ENCODE measurements at regions not wholly inside any gene's neighbourhood (a gene's known extent, or its start where the extent isn't known, plus 50 kb on each side); places are given as distances from the start of the nearest gene placed in this dataset.

DNA sequence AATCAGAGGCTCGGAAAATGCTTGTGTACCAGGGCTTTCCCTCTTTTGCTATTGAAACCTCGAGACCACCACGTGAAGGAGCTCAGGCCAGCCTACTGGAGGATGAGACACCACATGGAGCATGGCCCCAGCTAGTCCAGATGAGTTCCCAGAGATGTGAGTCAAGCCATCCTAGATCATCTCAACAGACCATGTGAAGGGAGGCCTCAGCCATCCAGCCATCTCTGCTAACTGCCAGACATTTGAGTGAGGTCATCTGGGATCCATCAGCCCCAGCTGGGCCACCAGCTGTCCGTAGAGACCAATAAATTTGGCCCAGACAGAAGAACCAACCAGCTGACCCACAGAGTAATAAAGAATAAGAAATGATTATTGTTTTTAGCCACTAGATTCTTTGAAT, 62.8 kb upstream of the PROK2 start:
- Histone ChIP-seq H3K9me3 (ENCODE audit: control insufficient read depth in 1 of 2, low read length in 2 of 2) (no peaks in the 10 kb centered on the region), H3K27me3 (ENCODE audit: insufficient read depth, low read length) (no peaks in the 10 kb centered on the region), H3K4me1 (ENCODE audit: insufficient read depth, low read length) (no peaks in the 10 kb centered on the region), H3K4me3 (ENCODE audit: low read length in 2 of 2) (no peak overlapping the region), H3K36me3 (ENCODE audit: insufficient read depth, low read length) (no peaks in the 10 kb centered on the region), H3K27ac (ENCODE audit: low read depth, low read length) (no peak overlapping the region)
- ChIA-PET POLR2A (ENCODE audit: partially characterized antibody) (no interaction called here), CTCF (ENCODE audit: partially characterized antibody) (interaction anchor here (1.7 kb wide), 1 partner anchor 11 kb away, joined by 10 read pairs; no protein-coding TSS in a partner anchor)
- H3K4me3 Mint-ChIP-seq, result no peak overlapping the region
- intact Hi-C loops (cut with micrococcal nuclease), result no loop called here
- no peak overlapping the region for H3K27ac Mint-ChIP-seq
- H3K9me3 Mint-ChIP-seq, result peaks cover 0 to 2% (median 0%) of the 10 kb centered on the region in 8 donors
- no peaks in the 10 kb centered on the region for H3K36me3 Mint-ChIP-seq
- H3K4me1 Mint-ChIP-seq, result no peaks in the 10 kb centered on the region
- H3K27me3 Mint-ChIP-seq, result peaks cover 9 to 18% of the 10 kb centered on the region in 2 donors
- no peak for DNase-seq

DNA sequence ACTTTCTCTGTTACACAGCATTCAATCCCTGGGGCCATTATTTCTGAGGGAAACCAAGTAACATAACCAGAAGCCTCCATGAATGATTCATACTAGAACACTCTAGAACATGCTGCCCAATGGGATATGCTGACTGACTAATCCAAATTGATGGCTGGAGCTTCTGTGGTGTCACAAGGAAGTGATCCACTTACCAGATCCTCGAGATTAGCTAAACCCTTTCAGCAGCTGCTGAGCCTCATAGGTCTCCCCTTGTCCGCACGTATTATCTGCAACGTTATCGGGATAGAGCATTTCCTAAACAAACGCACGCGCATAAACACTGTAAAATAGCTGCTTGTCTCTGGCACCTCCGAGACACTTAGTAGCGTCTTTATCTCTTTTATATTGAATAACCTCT, 61.2 kb upstream of the PROK2 start:
- no peaks in the 10 kb centered on the region for H3K4me1 ChIP-seq (ENCODE audit: insufficient read depth, low read length)
- intact Hi-C loops (cut with micrococcal nuclease), result no loop called here
- Mint-ChIP-seq H3K4me1 (no peaks in the 10 kb centered on the region), H3K36me3 (no peaks in the 10 kb centered on the region), H3K27ac (no peak overlapping the region), H3K27me3 (peaks cover 8 to 18% of the 10 kb centered on the region in 2 donors), H3K9me3 (peaks cover 0 to 2% (median 0%) of the 10 kb centered on the region in 8 donors), H3K4me3 (no peak overlapping the region)
- H3K9me3 ChIP-seq (ENCODE audit: control insufficient read depth in 1 of 2, low read length in 2 of 2), result no peaks in the 10 kb centered on the region
- ChIA-PET CTCF (ENCODE audit: partially characterized antibody) (interaction anchor here (1.2 kb wide), 1 partner anchor 21 kb away, joined by 3 read pairs; no protein-coding TSS in a partner anchor), POLR2A (ENCODE audit: partially characterized antibody) (no interaction called here)
- no peaks in the 10 kb centered on the region for H3K27me3 ChIP-seq (ENCODE audit: insufficient read depth, low read length)
- no peak overlapping the region for H3K4me3 ChIP-seq (ENCODE audit: low read length in 2 of 2)
- no peak overlapping the region for H3K27ac ChIP-seq (ENCODE audit: low read depth, low read length)
- H3K36me3 ChIP-seq (ENCODE audit: insufficient read depth, low read length), result no peaks in the 10 kb centered on the region
- no peak for DNase-seq

DNA sequence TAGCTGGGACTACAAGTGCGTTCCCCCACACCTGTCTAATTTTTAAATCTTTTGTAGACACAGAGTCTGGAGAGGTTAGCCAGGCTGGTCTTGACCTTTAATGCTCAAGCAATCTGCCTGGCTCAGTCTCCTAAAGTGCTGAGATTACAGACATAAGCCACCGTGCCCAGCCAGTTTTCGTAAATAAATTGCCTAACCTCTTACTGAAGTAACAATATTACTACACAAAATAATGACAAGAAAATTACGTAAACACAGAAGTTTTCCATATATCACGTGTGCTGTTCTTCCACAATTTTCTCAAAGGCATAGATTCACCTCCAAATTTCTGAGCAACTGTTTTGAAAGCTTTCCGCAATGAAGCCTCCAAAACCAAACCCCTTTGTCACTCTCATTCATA, 58.1 kb upstream of the PROK2 start:
- intact Hi-C loops (cut with micrococcal nuclease), result no loop called here
- H3K4me1 Mint-ChIP-seq, result no peaks in the 10 kb centered on the region
- H3K9me3 Mint-ChIP-seq, result peaks cover 0 to 2% (median 0%) of the 10 kb centered on the region in 8 donors
- Histone ChIP-seq H3K27me3 (ENCODE audit: insufficient read depth, low read length) (no peaks in the 10 kb centered on the region), H3K4me3 (ENCODE audit: low read length in 2 of 2) (no peak overlapping the region), H3K9me3 (ENCODE audit: control insufficient read depth in 1 of 2, low read length in 2 of 2) (no peaks in the 10 kb centered on the region), H3K4me1 (ENCODE audit: insufficient read depth, low read length) (no peaks in the 10 kb centered on the region), H3K27ac (ENCODE audit: low read depth, low read length) (no peak overlapping the region), H3K36me3 (ENCODE audit: insufficient read depth, low read length) (no peaks in the 10 kb centered on the region)
- peaks cover 6 to 15% of the 10 kb centered on the region in 2 donors for H3K27me3 Mint-ChIP-seq
- CTCF ChIA-PET (ENCODE audit: partially characterized antibody), result interaction anchor here (1.1 kb wide), 1 partner anchor 32 kb away, joined by 3 read pairs; no protein-coding TSS in a partner anchor
- H3K36me3 Mint-ChIP-seq, result no peaks in the 10 kb centered on the region
- no peak for DNase-seq
- no peak overlapping the region for H3K4me3 Mint-ChIP-seq
- POLR2A ChIA-PET (ENCODE audit: partially characterized antibody), result no interaction called here
- no peak overlapping the region for H3K27ac Mint-ChIP-seq

DNA sequence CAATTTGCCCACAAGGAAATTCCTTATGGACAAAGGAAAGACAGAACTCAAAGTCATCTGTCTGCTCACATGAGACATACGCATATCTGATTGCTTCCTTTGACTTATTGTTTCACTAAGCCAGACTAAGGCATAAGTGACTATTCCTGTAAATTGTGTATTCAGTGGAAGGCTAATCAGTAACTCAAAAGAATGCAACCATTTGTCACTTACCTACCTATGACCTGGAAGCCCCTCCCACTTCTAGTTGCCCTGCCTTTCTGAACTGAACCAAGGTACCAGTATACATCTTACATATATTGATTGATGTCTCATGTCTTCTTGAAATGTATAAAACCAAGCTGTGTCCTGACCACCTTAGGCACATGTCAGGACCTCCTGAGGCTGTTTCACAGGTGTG, 53.5 kb upstream of the PROK2 start:
- intact Hi-C loops (cut with micrococcal nuclease), result no loop called here
- H3K9me3 ChIP-seq (ENCODE audit: control insufficient read depth in 1 of 2, low read length in 2 of 2), result no peaks in the 10 kb centered on the region
- H3K4me1 Mint-ChIP-seq, result no peaks in the 10 kb centered on the region
- no peak overlapping the region for H3K27ac ChIP-seq (ENCODE audit: low read depth, low read length)
- H3K4me1 ChIP-seq (ENCODE audit: insufficient read depth, low read length), result no peaks in the 10 kb centered on the region
- no peaks in the 10 kb centered on the region for H3K36me3 Mint-ChIP-seq
- H3K4me3 ChIP-seq (ENCODE audit: low read length in 2 of 2), result no peak overlapping the region
- no peak overlapping the region for H3K27ac Mint-ChIP-seq
- no peak for DNase-seq
- H3K4me3 Mint-ChIP-seq, result no peak overlapping the region
- H3K27me3 Mint-ChIP-seq, result peaks cover 0 to 9% of the 10 kb centered on the region in 2 donors
- ChIA-PET CTCF (ENCODE audit: partially characterized antibody) (interaction anchor here (1.3 kb wide), 1 partner anchor 14 kb away, joined by 3 read pairs; no protein-coding TSS in a partner anchor), POLR2A (ENCODE audit: partially characterized antibody) (no interaction called here)
- no peaks in the 10 kb centered on the region for H3K27me3 ChIP-seq (ENCODE audit: insufficient read depth, low read length)
- H3K9me3 Mint-ChIP-seq, result no peaks in the 10 kb centered on the region
- no peaks in the 10 kb centered on the region for H3K36me3 ChIP-seq (ENCODE audit: insufficient read depth, low read length)

All from CD4-positive, alpha-beta memory T cell (primary cell).